HG03432 (cell line): ENCODE measurements at regions not wholly inside any gene's neighbourhood (a gene's known extent, or its start where the extent isn't known, plus 50 kb on each side); places are given as distances from the start of the nearest gene placed in this dataset.

Source experiments
- ATAC-seq: cut with Tn5 transposase; IDR thresholded peaks from one replicate; pipeline ENCODE4 v1.9.1; 2021; ENCODE audit warnings: mild to moderate bottlenecking, moderate library complexity; ENCODE audit not compliant: unreplicated experiment

- no peak for ATAC-seq
Observed at GRCh38 chr13:50189450-50189849, 174.2 kb downstream of the KCNRG start.

DNA sequence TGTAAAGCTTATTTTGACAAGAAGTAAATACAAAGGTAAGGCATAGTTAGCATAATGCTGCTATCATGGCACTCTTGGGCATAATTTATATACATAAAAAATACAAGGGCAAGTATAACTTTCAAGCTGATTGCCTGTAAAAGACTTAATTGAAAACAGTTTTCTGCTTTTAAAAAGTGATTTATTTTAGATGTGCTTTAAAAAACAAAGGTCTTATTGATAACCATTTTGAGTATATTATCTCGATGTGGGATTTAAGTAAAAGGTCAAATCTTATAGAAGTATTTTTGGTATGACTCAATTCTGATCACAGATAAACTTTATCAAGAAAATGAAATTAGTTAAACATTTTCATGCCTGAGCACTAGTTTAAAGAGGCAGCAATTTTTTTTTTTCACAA, 175.8 kb downstream of the KCNRG start:
- no peak for ATAC-seq

GRCh38 chr13:50192272-50192813, 177.1 kb downstream of the KCNRG start:
- no peak for ATAC-seq

GRCh38 chr13:50195045-50195444, 179.8 kb downstream of the KCNRG start:
- no peak for ATAC-seq

DNA sequence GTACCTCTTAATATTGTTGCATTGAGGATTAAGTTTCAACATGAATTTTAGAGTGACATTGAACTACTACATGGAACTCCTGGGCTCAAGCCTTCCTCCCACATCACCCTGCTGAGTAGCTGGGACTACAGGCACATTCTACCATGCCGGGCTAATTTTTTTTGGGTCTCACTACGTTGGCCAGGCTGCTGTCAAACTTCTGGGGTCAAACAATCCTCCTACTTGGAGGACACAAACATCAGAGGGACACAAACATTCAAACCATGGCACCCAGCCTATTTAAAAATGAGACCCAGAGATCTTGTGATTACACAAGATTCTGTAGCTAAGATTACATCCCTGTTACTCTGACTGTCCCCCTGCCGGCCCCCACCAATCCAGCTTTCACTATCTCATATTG, 180.9 kb downstream of the KCNRG start:
- ATAC-seq, result no peak

DNA sequence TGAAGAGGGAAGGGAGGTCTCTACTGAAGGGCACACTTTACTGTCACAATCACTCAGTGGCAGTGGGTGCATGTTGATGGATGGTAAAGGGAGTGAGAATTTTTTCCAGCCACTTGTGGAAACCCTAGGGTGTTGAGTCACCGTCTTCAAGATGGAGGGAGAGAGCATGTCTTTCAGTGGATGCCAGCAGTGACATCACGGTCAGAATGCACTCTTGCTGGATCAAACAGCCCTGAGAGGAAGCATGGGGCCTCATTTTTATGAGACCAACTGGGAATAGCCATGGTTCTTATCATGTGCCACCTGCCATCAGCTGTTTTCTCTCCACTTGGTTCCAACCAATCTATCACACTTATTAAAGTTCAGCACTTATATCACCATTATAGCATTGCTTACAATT, 182.5 kb downstream of the KCNRG start:
- ATAC-seq, result no peak

DNA sequence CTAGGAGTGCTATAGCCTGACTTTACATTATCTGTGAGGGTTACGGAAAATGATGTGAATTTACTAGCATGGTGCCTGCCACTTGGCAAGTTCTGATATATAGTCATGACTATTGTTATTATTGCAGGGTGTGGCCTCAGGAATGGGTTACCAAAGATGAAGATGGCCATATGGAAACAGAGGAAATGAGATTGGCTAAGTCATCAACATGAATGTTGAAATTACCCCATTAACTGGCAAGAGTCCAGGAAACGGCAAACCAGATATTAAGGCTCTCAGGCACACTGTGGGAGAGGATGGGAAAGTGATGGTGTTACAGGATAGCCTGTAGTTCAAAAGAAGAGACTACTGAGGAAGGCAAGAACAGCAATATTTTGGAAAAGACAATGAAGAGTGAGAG, 183.3 kb downstream of the KCNRG start:
- no peak for ATAC-seq

DNA sequence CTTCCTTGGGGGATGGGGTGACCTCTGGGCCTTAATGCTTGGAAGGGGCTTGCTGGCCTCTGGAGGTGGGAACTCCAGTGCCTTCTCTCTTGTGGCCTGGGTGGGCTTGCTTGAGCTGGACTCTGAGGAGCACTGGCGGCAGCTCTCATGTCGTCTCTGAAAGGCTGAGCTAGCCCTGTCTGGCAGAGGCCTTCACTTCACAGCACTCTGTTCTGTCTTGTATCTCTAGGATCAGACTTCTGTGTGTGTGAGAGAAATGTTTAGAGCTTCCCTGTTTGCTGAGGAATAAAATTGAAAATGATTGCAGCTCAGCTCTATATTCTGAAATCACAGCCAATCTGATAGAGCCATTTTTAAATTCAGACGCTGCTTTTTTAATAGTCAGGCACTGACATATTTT, 185.3 kb downstream of the KCNRG start:
- no peak for ATAC-seq

DNA sequence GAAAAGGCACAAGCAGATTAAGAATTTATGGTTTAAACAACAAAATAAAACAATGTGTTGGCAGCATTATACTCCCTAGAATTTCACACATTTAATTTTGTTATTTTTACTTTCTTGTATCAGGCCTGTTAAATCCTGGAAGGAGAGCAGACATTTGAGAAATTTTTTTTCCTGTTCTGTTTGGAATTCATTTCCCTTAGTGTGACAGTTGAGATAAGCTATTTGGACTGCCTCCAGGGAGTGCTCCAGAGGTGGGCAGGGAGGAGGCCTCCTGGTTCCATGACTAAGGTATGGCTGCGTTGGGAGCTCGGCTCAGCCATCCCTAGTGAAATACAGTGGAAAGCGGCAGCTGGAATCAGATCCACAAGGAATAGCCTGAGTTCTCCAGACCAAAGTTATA, 185.7 kb downstream of the KCNRG start:
- no peak for ATAC-seq

DNA sequence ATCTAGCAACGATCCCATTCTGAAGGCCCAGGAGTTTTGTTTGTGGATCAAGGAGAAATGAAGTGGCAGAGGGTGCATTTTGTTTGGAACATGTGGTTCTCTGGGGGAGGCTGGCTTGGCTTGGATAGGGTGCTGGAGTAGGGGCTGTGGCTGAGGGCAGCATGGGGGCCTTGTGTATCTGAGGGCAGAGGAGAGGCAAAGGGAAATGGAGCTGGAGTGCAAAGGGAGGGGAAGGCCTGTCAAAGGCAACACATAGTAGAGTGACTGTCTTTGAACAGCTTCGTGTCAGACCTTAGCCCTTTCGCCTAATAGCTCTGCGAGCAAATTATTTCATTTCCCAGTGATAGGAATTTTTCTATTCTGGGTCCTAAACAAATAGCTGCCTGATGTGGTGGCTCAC, 187.2 kb downstream of the KCNRG start:
- no peak for ATAC-seq

GRCh38 chr13:50203256-50203941, 188.2 kb downstream of the KCNRG start:
- ATAC-seq, result no peak

- no peak for ATAC-seq
Observed at GRCh38 chr13:50205581-50205980, 190.3 kb downstream of the KCNRG start.

- peak; percentile 49 for ATAC-seq
Observed at GRCh38 chr13:50208826-50209335, 193.6 kb downstream of the KCNRG start.

DNA sequence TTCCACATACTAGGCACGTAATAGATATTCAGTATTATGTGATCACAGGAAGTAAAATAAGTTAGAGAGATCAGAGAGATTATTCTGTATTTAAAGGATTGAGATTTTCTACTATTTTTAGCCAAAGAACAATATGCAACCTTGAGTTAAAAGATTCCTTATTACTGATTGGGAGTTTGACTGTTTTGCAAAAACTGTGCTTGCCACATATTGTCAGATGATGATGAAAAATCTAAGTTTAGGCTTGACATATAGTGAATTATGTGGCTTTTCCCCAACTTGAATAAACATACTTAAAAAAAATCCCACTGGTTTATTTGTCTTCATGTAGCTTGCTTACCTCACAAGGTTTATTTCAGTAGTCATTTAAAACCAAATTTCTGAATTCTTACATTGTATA, 194.4 kb downstream of the KCNRG start:
- ATAC-seq, result no peak

GRCh38 chr13:50213526-50213925, 198.3 kb downstream of the KCNRG start:
- ATAC-seq, result no peak

DNA sequence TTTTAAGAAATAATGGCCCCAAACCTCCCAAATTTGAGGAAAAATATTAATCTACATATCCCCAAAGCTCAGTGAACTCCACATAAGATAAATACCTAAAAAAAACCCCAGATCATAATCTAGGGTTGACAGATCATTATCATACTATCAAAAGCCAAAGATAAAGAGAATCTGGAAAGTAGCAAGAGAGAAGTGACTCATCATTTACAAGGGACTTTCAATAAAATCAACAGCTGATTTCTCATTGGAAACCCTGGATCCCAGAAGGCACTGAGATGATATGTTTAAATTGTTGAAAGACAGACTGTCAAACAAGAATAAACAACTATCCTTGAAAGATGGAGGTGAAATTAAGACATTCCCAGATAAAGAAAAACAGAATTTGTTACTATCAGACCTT, 199.3 kb downstream of the KCNRG start:
- ATAC-seq, result no peak

DNA sequence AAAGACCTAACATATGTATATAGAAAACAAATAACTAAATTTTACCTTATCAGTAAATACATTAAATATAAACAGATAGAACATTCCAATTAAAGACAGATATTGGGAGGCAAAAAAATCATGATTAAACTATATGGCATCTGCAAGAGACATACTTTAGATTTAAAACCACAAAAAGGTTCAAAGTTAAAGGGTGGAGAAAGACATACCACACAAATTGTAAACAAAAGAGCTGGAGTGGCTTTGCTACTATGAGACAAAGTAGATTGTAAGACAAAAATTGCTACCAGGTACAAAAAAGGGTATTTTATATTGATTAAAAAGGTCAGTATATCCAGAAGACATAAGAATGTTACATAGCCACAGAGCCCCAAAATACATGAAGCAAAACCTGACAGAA, 200.2 kb downstream of the KCNRG start:
- ATAC-seq, result no peak

DNA sequence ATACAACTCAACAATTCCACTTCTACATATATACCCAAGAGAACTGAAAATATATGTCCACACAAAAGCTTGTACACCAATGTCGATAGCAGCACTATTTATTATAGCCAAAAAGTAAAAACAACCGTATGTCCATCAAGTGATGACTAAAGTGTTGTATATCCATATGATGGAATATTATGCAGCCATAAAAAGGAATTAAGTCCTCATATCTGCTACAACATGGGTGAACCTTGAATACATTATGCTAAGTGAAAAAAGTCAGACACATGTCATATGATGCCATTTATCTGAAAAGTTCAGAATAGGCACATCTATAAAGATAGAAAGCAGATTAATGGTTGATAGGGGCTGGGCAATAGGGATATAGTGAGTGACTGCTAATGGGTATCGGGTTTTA, 204.5 kb downstream of the KCNRG start:
- no peak for ATAC-seq

GRCh38 chr13:50220938-50221337, 205.7 kb downstream of the KCNRG start:
- no peak for ATAC-seq

- no peak for ATAC-seq
Observed at GRCh38 chr13:50222569-50223332, 207.5 kb downstream of the KCNRG start.

- ATAC-seq, result peak; percentile 72
Observed at GRCh38 chr13:50224534-50224933, 209.3 kb downstream of the KCNRG start.
